Mesenchymal stem cell (in vitro differentiated cells and primary cell): ENCODE measurements at regions not wholly inside any gene's neighbourhood (a gene's known extent, or its start where the extent isn't known, plus 50 kb on each side); places are given as distances from the start of the nearest gene placed in this dataset.

Source experiments
- DNase-seq: peaks from one replicate; pipeline ENCODE4 v3.0.0-alpha.2; 2013
- H2AFZ ChIP-seq: one replicate; pipeline ENCODE4 v1.6.1; 2013; ENCODE audit warnings: low read depth, mild to moderate bottlenecking, control low read depth, inconsistent platforms, low read length, moderate library complexity
- H2AK5ac ChIP-seq: 2 replicates; pipeline ENCODE4 v1.6.1; 2013; ENCODE audit warnings: low read length, moderate library complexity, mild to moderate bottlenecking, inconsistent platforms; ENCODE audit not compliant: severe bottlenecking
- H2BK120ac ChIP-seq: one replicate; pipeline ENCODE4 v1.6.1; 2013; ENCODE audit warnings: low read depth, mild to moderate bottlenecking, inconsistent platforms, low read length, moderate library complexity
- H2BK12ac ChIP-seq, 2 experiments: one replicate each; pipeline ENCODE4 v1.6.1; 2013; ENCODE audit warnings: inconsistent platforms in 2 of 2, low read length in 2 of 2, mild to moderate bottlenecking in 2 of 2, moderate library complexity in 2 of 2, control low read depth in 1 of 2
- H2BK15ac ChIP-seq: one replicate; pipeline ENCODE4 v1.6.1; 2013; ENCODE audit warnings: mild to moderate bottlenecking, low read depth, inconsistent platforms; ENCODE audit not compliant: poor library complexity, severe bottlenecking
- H2BK5ac ChIP-seq: 2 replicates; pipeline ENCODE4 v1.6.1; 2013; ENCODE audit warnings: low read depth, mild to moderate bottlenecking, low read length, control low read depth, inconsistent platforms; ENCODE audit not compliant: poor library complexity, severe bottlenecking
- H3K14ac ChIP-seq, 2 experiments: one replicate each; pipeline ENCODE4 v1.6.1; 2013; ENCODE audit warnings: inconsistent platforms in 2 of 2, low read length in 2 of 2, control low read depth in 1 of 2, mild to moderate bottlenecking in 1 of 2, moderate library complexity in 1 of 2
- H3K18ac ChIP-seq, 2 experiments: one replicate each; pipeline ENCODE4 v1.6.1; 2013; ENCODE audit warnings: inconsistent platforms in 2 of 2, low read length in 2 of 2, control low read depth in 1 of 2, low read depth in 1 of 2, mild to moderate bottlenecking in 1 of 2
- H3K23ac ChIP-seq, 2 experiments: one replicate each; pipeline ENCODE4 v1.6.1; 2013; ENCODE audit warnings: inconsistent platforms in 2 of 2, low read length in 2 of 2, mild to moderate bottlenecking in 2 of 2, moderate library complexity in 2 of 2, control low read depth in 1 of 2
- H3K27ac ChIP-seq: 2 replicates; pipeline ENCODE4 v1.5.1; 2013; ENCODE audit warnings: mild to moderate bottlenecking, moderate library complexity, low read length, control low read depth, inconsistent platforms; ENCODE audit not compliant: poor library complexity, severe bottlenecking
- H3K27me3 ChIP-seq, 2 experiments: 2 replicates each; pipeline versions ENCODE4 v1.6.1 to v1.7.0; 2013; ENCODE audit warnings: low read length in 2 of 2, mild to moderate bottlenecking in 2 of 2, moderate library complexity in 2 of 2, control low read depth in 1 of 2, inconsistent platforms in 1 of 2; ENCODE audit not compliant: control insufficient read depth in 1 of 2, insufficient read depth in 1 of 2
- H3K36me3 ChIP-seq, 2 experiments: 2 replicates each; pipeline versions ENCODE4 v1.6.1 to v1.7.0; 2013; ENCODE audit warnings: low read length in 2 of 2, control low read depth in 1 of 2, inconsistent platforms in 1 of 2, low read depth in 1 of 2, mild to moderate bottlenecking in 1 of 2; ENCODE audit not compliant: insufficient read depth in 2 of 2, control insufficient read depth in 1 of 2
- H3K4ac ChIP-seq, 2 experiments: one replicate each; pipeline ENCODE4 v1.6.1; 2013; ENCODE audit warnings: inconsistent platforms in 2 of 2, low read length in 2 of 2, mild to moderate bottlenecking in 2 of 2, moderate library complexity in 2 of 2, control low read depth in 1 of 2, low read depth in 1 of 2
- H3K4me1 ChIP-seq: 2 replicates; pipeline ENCODE4 v1.6.1; 2013; ENCODE audit warnings: low read depth, low read length, control low read depth; ENCODE audit not compliant: control insufficient read depth, insufficient read depth
- H3K4me2 ChIP-seq: 2 replicates; pipeline ENCODE4 v1.6.1; 2013; ENCODE audit warnings: low read length, mild to moderate bottlenecking, inconsistent platforms; ENCODE audit not compliant: poor library complexity, severe bottlenecking
- H3K4me3 ChIP-seq, 2 experiments: 2 replicates each; pipeline versions ENCODE4 v1.5.1 to v1.7.0; 2013; ENCODE audit warnings: low read length in 2 of 2, mild to moderate bottlenecking in 2 of 2, control low read depth in 1 of 2, low read depth in 1 of 2; ENCODE audit not compliant: insufficient read depth in 1 of 2
- H3K79me1 ChIP-seq: replicated peaks from 2 replicates; pipeline ENCODE4 v1.6.1; 2013; ENCODE audit warnings: mild to moderate bottlenecking, control low read depth, low read length, inconsistent platforms; ENCODE audit not compliant: poor library complexity, severe bottlenecking
- H3K9ac ChIP-seq: 2 replicates; pipeline ENCODE4 v1.7.0; 2013; ENCODE audit warnings: mild to moderate bottlenecking, low read length, moderate library complexity
- H3K9me3 ChIP-seq: 2 replicates; pipeline ENCODE4 v1.7.0; 2013; ENCODE audit warnings: mild to moderate bottlenecking, low read length; ENCODE audit not compliant: control insufficient read depth
- H4K8ac ChIP-seq: one replicate; pipeline ENCODE4 v1.6.1; 2013; ENCODE audit warnings: inconsistent platforms, mild to moderate bottlenecking, low read length, moderate library complexity
- H4K91ac ChIP-seq: one replicate; pipeline ENCODE4 v1.6.1; 2013; ENCODE audit warnings: mild to moderate bottlenecking, low read length, inconsistent platforms
- WGBS: methylation state at CpG from one replicate; pipeline ENCODE4 v1.1.7; 2013; ENCODE audit warnings: mixed read lengths; 5-methylcytosine and 5-hydroxymethylcytosine counted together

GRCh38 chr10:8455181-8455580 lies 400.7 kb downstream of the GATA3 start:
- no peak overlapping the region for H2AFZ ChIP-seq
- peaks cover 5% of the 10 kb centered on the region for H3K9me3 ChIP-seq
- no peaks in the 10 kb centered on the region for H3K27me3 ChIP-seq
- no peaks in the 10 kb centered on the region for H3K36me3 ChIP-seq
- no peak overlapping the region for H3K23ac ChIP-seq
- no peak overlapping the region for H2BK15ac ChIP-seq
- no peak overlapping the region for H2BK120ac ChIP-seq
- no peak overlapping the region for H4K8ac ChIP-seq
- no peaks in the 10 kb centered on the region for H3K79me1 ChIP-seq
- no peaks in the 10 kb centered on the region for H3K4me1 ChIP-seq
- H2AK5ac ChIP-seq, result no peak overlapping the region
- H3K4me3 ChIP-seq, result no peak overlapping the region
- no peak overlapping the region for H3K4me2 ChIP-seq
- no peak overlapping the region for H3K14ac ChIP-seq
- no peak overlapping the region for H3K9ac ChIP-seq
- no peak overlapping the region for H3K18ac ChIP-seq
- no peak for DNase-seq
- H2BK12ac ChIP-seq, result no peak overlapping the region
- no peak overlapping the region for H3K27ac ChIP-seq
- H3K4ac ChIP-seq, result no peak overlapping the region
- H4K91ac ChIP-seq, result no peak overlapping the region
- no peak overlapping the region for H2BK5ac ChIP-seq

- H3K36me3 ChIP-seq, result no peaks in the 10 kb centered on the region
- H2BK12ac ChIP-seq, result no peak overlapping the region
- no peak overlapping the region for H2AFZ ChIP-seq
- H2AK5ac ChIP-seq, result no peak overlapping the region
- H2BK120ac ChIP-seq, result no peak overlapping the region
- peaks cover 5% of the 10 kb centered on the region for H3K9me3 ChIP-seq
- no peak overlapping the region for H3K4me2 ChIP-seq
- no peak overlapping the region for H3K23ac ChIP-seq
- H4K91ac ChIP-seq, result no peak overlapping the region
- H2BK5ac ChIP-seq, result no peak overlapping the region
- H4K8ac ChIP-seq, result no peak overlapping the region
- no peak overlapping the region for H3K14ac ChIP-seq
- no peak overlapping the region for H3K4ac ChIP-seq
- H3K27me3 ChIP-seq, result no peaks in the 10 kb centered on the region
- no peak overlapping the region for H3K4me3 ChIP-seq
- H3K18ac ChIP-seq, result no peak overlapping the region
- H3K79me1 ChIP-seq, result no peaks in the 10 kb centered on the region
- no peak overlapping the region for H3K27ac ChIP-seq
- DNase-seq, result no peak
- 79% methylated on average over 2 of the region's 3 CpGs for WGBS
- no peak overlapping the region for H2BK15ac ChIP-seq
- H3K4me1 ChIP-seq, result no peaks in the 10 kb centered on the region
- H3K9ac ChIP-seq, result no peak overlapping the region
Observed at GRCh38 chr10:8456386-8456785, 401.9 kb downstream of the GATA3 start.

GRCh38 chr10:8460626-8461025 lies 406.1 kb downstream of the GATA3 start:
- Histone ChIP-seq H2BK12ac (no peak overlapping the region), H3K4me2 (no peak overlapping the region), H3K27ac (no peak overlapping the region), H3K79me1 (no peaks in the 10 kb centered on the region), H2BK120ac (no peak overlapping the region), H3K36me3 (no peaks in the 10 kb centered on the region), H2AFZ (no peak overlapping the region), H3K14ac (no peak overlapping the region), H3K4me3 (no peak overlapping the region), H3K4ac (no peak overlapping the region), H4K91ac (no peak overlapping the region), H3K9ac (no peak overlapping the region), H2AK5ac (no peak overlapping the region), H4K8ac (no peak overlapping the region), H3K23ac (no peak overlapping the region), H3K9me3 (peaks cover 5% of the 10 kb centered on the region), H2BK5ac (no peak overlapping the region), H3K4me1 (no peaks in the 10 kb centered on the region), H3K18ac (no peak overlapping the region), H2BK15ac (no peak overlapping the region), H3K27me3 (no peaks in the 10 kb centered on the region)
- WGBS, result 100% methylated on average over 1 of the region's 1 CpG
- no peak for DNase-seq

GRCh38 chr10:8462565-8462964 lies 408.1 kb downstream of the GATA3 start:
- Histone ChIP-seq H3K9ac (no peak overlapping the region), H3K23ac (no peak overlapping the region), H3K27ac (no peak overlapping the region), H3K4me2 (no peak overlapping the region), H3K79me1 (no peaks in the 10 kb centered on the region), H3K4me1 (no peaks in the 10 kb centered on the region), H2AFZ (no peak overlapping the region), H4K91ac (no peak overlapping the region), H3K4me3 (no peak overlapping the region), H2AK5ac (no peak overlapping the region), H3K9me3 (peaks cover 4% of the 10 kb centered on the region), H3K4ac (no peak overlapping the region), H2BK15ac (no peak overlapping the region), H3K36me3 (no peaks in the 10 kb centered on the region), H3K18ac (no peak overlapping the region), H3K14ac (no peak overlapping the region), H2BK5ac (no peak overlapping the region), H3K27me3 (no peaks in the 10 kb centered on the region), H2BK12ac (no peak overlapping the region), H2BK120ac (no peak overlapping the region), H4K8ac (no peak overlapping the region)
- WGBS, result no CpG with 5 or more reads among the region's 3 CpGs
- no peak for DNase-seq
